H9 (cell line): ENCODE measurements at regions not wholly inside any gene's neighbourhood (a gene's known extent, or its start where the extent isn't known, plus 50 kb on each side); places are given as distances from the start of the nearest gene placed in this dataset.

Experiments used
- DNase-seq: peaks from one replicate; pipeline ENCODE4 v3.0.0-alpha.2; 2017
- H2AFZ ChIP-seq: one replicate; pipeline ENCODE4 v1.6.1; 2013; ENCODE audit warnings: mild to moderate bottlenecking, low read length, control low read depth, moderate library complexity
- H2AK5ac ChIP-seq: 2 replicates; pipeline ENCODE4 v1.6.1; 2013; ENCODE audit warnings: low read length, control low read depth, mixed read lengths; ENCODE audit not compliant: insufficient read length
- H2BK120ac ChIP-seq: one replicate; pipeline ENCODE4 v1.6.1; 2013; ENCODE audit warnings: low read depth, mild to moderate bottlenecking, low read length, control low read depth, inconsistent platforms; ENCODE audit not compliant: poor library complexity, severe bottlenecking
- H2BK12ac ChIP-seq: 2 replicates; pipeline ENCODE4 v1.6.1; 2013; ENCODE audit warnings: low read length, control low read depth, mixed read lengths, low read depth; ENCODE audit not compliant: insufficient read length
- H2BK15ac ChIP-seq: 2 replicates; pipeline ENCODE4 v1.6.1; 2013; ENCODE audit warnings: low read depth, low read length, control low read depth
- H2BK20ac ChIP-seq: one replicate; pipeline ENCODE4 v1.6.1; 2013; ENCODE audit warnings: low read depth, mild to moderate bottlenecking, low read length, control low read depth, inconsistent platforms; ENCODE audit not compliant: poor library complexity, severe bottlenecking
- H2BK5ac ChIP-seq: 2 replicates; pipeline ENCODE4 v1.6.1; 2013; ENCODE audit warnings: low read length, control low read depth, mixed read lengths; ENCODE audit not compliant: insufficient read length
- H3K14ac ChIP-seq: 2 replicates; pipeline ENCODE4 v1.6.1; 2013; ENCODE audit warnings: low read length, control low read depth; ENCODE audit not compliant: insufficient read depth
- H3K18ac ChIP-seq: 2 replicates; pipeline ENCODE4 v1.6.1; 2013; ENCODE audit warnings: low read depth, mild to moderate bottlenecking, mixed read lengths, low read length, control low read depth; ENCODE audit not compliant: insufficient read length
- H3K23ac ChIP-seq: 2 replicates; pipeline ENCODE4 v1.6.1; 2013; ENCODE audit warnings: low read length, control low read depth, mixed read lengths, low read depth; ENCODE audit not compliant: insufficient read length
- H3K23me2 ChIP-seq: 2 replicates; pipeline ENCODE4 v1.6.1; 2013; ENCODE audit warnings: low read depth, mild to moderate bottlenecking, mixed read lengths, low read length, control low read depth; ENCODE audit not compliant: insufficient read length, poor library complexity, severe bottlenecking
- H3K27ac ChIP-seq: 2 replicates; pipeline ENCODE4 v1.5.1; 2013; ENCODE audit warnings: low read length, control low read depth, mixed read lengths, low read depth; ENCODE audit not compliant: insufficient read length
- H3K27me3 ChIP-seq: 2 replicates; pipeline ENCODE4 v1.6.1; 2013; ENCODE audit warnings: low read length, control low read depth, inconsistent platforms; ENCODE audit not compliant: insufficient read depth
- H3K4ac ChIP-seq: 2 replicates; pipeline ENCODE4 v1.6.1; 2013; ENCODE audit warnings: low read depth, mild to moderate bottlenecking, control low read depth, inconsistent platforms, low read length, moderate library complexity
- H3K4me1 ChIP-seq: 2 replicates; pipeline ENCODE4 v1.6.1; 2013; ENCODE audit warnings: low read length, control low read depth, inconsistent platforms; ENCODE audit not compliant: insufficient read depth
- H3K4me2 ChIP-seq: 2 replicates; pipeline ENCODE4 v1.6.1; 2013; ENCODE audit warnings: low read length, control low read depth, mixed read lengths; ENCODE audit not compliant: insufficient read length, insufficient read depth
- H3K56ac ChIP-seq: 2 replicates; pipeline ENCODE4 v1.6.1; 2013; ENCODE audit warnings: low read depth, mild to moderate bottlenecking, mixed read lengths, low read length, control low read depth; ENCODE audit not compliant: insufficient read length
- H3K79me1 ChIP-seq: 2 replicates; pipeline ENCODE4 v1.6.1; 2013; ENCODE audit warnings: low read depth, mild to moderate bottlenecking, moderate library complexity, low read length, control low read depth, inconsistent platforms; ENCODE audit not compliant: insufficient read depth, poor library complexity, severe bottlenecking
- H3K79me2 ChIP-seq: 2 replicates; pipeline ENCODE4 v1.6.1; 2013; ENCODE audit warnings: low read length, control low read depth, inconsistent platforms; ENCODE audit not compliant: insufficient read depth
- H3K9ac ChIP-seq: 2 replicates; pipeline ENCODE4 v1.6.1; 2013; ENCODE audit warnings: low read length, control low read depth, mixed read lengths; ENCODE audit not compliant: insufficient read length; ENCODE audit errors: extremely low read depth
- H3K9me3 ChIP-seq: one replicate; pipeline ENCODE4 v1.6.1; 2013; ENCODE audit warnings: low read depth, low read length, inconsistent platforms; ENCODE audit not compliant: control insufficient read depth
- H3T11ph ChIP-seq: one replicate; pipeline ENCODE4 v1.6.1; 2013; ENCODE audit warnings: mild to moderate bottlenecking, low read length, control low read depth, inconsistent platforms
- H4K20me1 ChIP-seq: one replicate; pipeline ENCODE4 v1.6.1; 2013; ENCODE audit not compliant: control insufficient read depth, insufficient read length, insufficient read depth
- H4K5ac ChIP-seq: 2 replicates; pipeline ENCODE4 v1.6.1; 2013; ENCODE audit warnings: low read depth, mild to moderate bottlenecking, mixed read lengths, low read length, control low read depth; ENCODE audit not compliant: insufficient read length
- H4K8ac ChIP-seq: replicated peaks from 2 replicates; pipeline ENCODE4 v1.6.1; 2013; ENCODE audit warnings: low read length, control low read depth, mixed read lengths, low read depth; ENCODE audit not compliant: insufficient read length
- H4K91ac ChIP-seq: 2 replicates; pipeline ENCODE4 v1.6.1; 2013; ENCODE audit warnings: low read depth, mild to moderate bottlenecking, moderate library complexity, mixed read lengths, low read length, control low read depth; ENCODE audit not compliant: insufficient read length
- H3K27ac Mint-ChIP-seq, 3 experiments: 2 replicates in 2 of 3; 3 replicates in 1 of 3; pipeline ENCODE4 v1.8.0; 2020 to 2021; ENCODE audit warnings: mixed read lengths in 3 of 3, mild to moderate bottlenecking in 1 of 3, moderate library complexity in 1 of 3
- H3K27me3 Mint-ChIP-seq: 2 replicates; pipeline ENCODE4 v1.8.0; 2021; ENCODE audit warnings: low read depth, mild to moderate bottlenecking, moderate library complexity, mixed read lengths
- H3K36me3 Mint-ChIP-seq, 3 experiments: 2 replicates in 2 of 3; 3 replicates in 1 of 3; pipeline ENCODE4 v1.8.0; 2020 to 2021; ENCODE audit warnings: low read depth in 3 of 3, mixed read lengths in 3 of 3; ENCODE audit not compliant: insufficient read depth in 1 of 3
- H3K4me1 Mint-ChIP-seq, 2 experiments: 2 replicates each; pipeline ENCODE4 v1.8.0; 2020; ENCODE audit warnings: mixed read lengths in 2 of 2
- H3K4me3 Mint-ChIP-seq, 2 experiments: 2 replicates in 1 of 2; 3 replicates in 1 of 2; pipeline ENCODE4 v1.8.0; 2020 to 2021; ENCODE audit warnings: mild to moderate bottlenecking in 2 of 2, mixed read lengths in 2 of 2, moderate library complexity in 1 of 2
- H3K9me3 Mint-ChIP-seq, 2 experiments: 2 replicates in 1 of 2; 3 replicates in 1 of 2; pipeline ENCODE4 v1.8.0; 2020; ENCODE audit warnings: mild to moderate bottlenecking in 2 of 2, mixed read lengths in 2 of 2, moderate library complexity in 1 of 2
- WGBS: extraction: QIAGEN DNeasy Blood & Tissue Kit; methylation state at CpG from one replicate; pipeline ENCODE4 v1.1.7; 2013; ENCODE audit warnings: missing lambda C conversion rate, low lambda C conversion rate, mixed read lengths; ENCODE audit not compliant: insufficient read length; ENCODE audit errors: extremely low coverage; 5-methylcytosine and 5-hydroxymethylcytosine counted together
- TF ChIP-seq, protein P1 (sequence below): fragments of 200-600 bp; sonication (generic); conservative IDR thresholded peaks from 3 replicates; pipeline ENCODE4 v1.8.0; 2021; ENCODE audit warnings: antibody characterized with exemption, mild to moderate bottlenecking

DNA sequence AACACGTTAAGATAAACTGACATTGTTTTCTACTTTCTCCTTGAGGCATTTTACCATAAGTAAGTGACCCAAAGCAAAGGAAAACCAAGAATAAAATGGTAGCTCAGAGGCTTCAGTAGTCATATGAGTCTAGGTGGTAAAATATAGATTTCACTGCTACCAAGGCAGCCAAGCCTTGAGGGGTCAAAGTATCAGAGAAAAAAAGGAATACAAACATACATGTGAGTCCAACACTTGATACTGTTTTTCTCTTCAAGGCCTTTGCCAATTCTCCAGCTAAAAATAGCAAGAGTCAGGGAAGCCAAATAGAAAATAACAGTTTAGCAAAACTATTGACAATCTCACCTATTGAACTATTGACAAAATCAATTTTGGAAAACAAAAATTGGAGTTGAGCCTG is 925.9 kb downstream of the BCL11A start:
- H3K4me2 ChIP-seq, result no peak overlapping the region
- H3K27ac Mint-ChIP-seq, result no peak overlapping the region
- no peak overlapping the region for H2AFZ ChIP-seq
- no peak overlapping the region for H2BK15ac ChIP-seq
- no peak overlapping the region for H3K4me3 Mint-ChIP-seq
- TF ChIP-seq, protein P1, sequence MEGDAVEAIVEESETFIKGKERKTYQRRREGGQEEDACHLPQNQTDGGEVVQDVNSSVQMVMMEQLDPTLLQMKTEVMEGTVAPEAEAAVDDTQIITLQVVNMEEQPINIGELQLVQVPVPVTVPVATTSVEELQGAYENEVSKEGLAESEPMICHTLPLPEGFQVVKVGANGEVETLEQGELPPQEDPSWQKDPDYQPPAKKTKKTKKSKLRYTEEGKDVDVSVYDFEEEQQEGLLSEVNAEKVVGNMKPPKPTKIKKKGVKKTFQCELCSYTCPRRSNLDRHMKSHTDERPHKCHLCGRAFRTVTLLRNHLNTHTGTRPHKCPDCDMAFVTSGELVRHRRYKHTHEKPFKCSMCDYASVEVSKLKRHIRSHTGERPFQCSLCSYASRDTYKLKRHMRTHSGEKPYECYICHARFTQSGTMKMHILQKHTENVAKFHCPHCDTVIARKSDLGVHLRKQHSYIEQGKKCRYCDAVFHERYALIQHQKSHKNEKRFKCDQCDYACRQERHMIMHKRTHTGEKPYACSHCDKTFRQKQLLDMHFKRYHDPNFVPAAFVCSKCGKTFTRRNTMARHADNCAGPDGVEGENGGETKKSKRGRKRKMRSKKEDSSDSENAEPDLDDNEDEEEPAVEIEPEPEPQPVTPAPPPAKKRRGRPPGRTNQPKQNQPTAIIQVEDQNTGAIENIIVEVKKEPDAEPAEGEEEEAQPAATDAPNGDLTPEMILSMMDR, result no peak
- H2BK12ac ChIP-seq, result no peak overlapping the region
- no peaks in the 10 kb centered on the region for H3K9me3 ChIP-seq
- H2BK120ac ChIP-seq, result no peak overlapping the region
- peaks cover 2 to 4% of the 10 kb centered on the region in 2 experiments; a peak in 1 of 5 replicates for H3K9me3 Mint-ChIP-seq
- H3K36me3 Mint-ChIP-seq, result no peaks in the 10 kb centered on the region
- H4K8ac ChIP-seq, result no peak overlapping the region
- no peak overlapping the region for H3K9ac ChIP-seq
- H3K56ac ChIP-seq, result no peak overlapping the region
- no peaks in the 10 kb centered on the region for H3K79me1 ChIP-seq
- no peak overlapping the region for H2AK5ac ChIP-seq
- no peaks in the 10 kb centered on the region for H3K4me1 Mint-ChIP-seq
- H4K20me1 ChIP-seq, result no peaks in the 10 kb centered on the region
- no peak overlapping the region for H3K18ac ChIP-seq
- no peak overlapping the region for H3T11ph ChIP-seq
- no peak for DNase-seq
- H3K4me1 ChIP-seq, result no peaks in the 10 kb centered on the region
- H3K23ac ChIP-seq, result no peak overlapping the region
- no peak overlapping the region for H3K27ac ChIP-seq
- H2BK5ac ChIP-seq, result no peak overlapping the region
- H3K4ac ChIP-seq, result no peak overlapping the region
- H4K91ac ChIP-seq, result no peak overlapping the region
- H3K14ac ChIP-seq, result no peak overlapping the region
- no peaks in the 10 kb centered on the region for H3K27me3 ChIP-seq
- H3K79me2 ChIP-seq, result no peaks in the 10 kb centered on the region
- no peak overlapping the region for H4K5ac ChIP-seq
- no peak overlapping the region for H2BK20ac ChIP-seq
- no peaks in the 10 kb centered on the region for H3K23me2 ChIP-seq
- H3K27me3 Mint-ChIP-seq, result no peaks in the 10 kb centered on the region; the same call in none of the 2 replicates
- no CpG with 5 or more reads among the region's 1 CpG for WGBS
